MM.1S (cell line): ENCODE measurements at regions not wholly inside any gene's neighbourhood (a gene's known extent, or its start where the extent isn't known, plus 50 kb on each side); places are given as distances from the start of the nearest gene placed in this dataset.

Experiments used
- EZH2 ChIP-seq: fragments of 300-600 bp; sonication (generic); optimal IDR thresholded peaks from 2 replicates; pipeline ENCODE3; 2017; ENCODE audit warnings: low read depth, mild to moderate bottlenecking, antibody characterized with exemption, low read length, mixed read lengths
- TF ChIP-seq, protein P1 (sequence below): fragments of 300-600 bp; sonication (generic); IDR thresholded peaks from 2 replicates; pipeline ENCODE4 v1.5.1; 2016; ENCODE audit warnings: antibody characterized with exemption, low read length, mixed read lengths

GRCh38 chr14:99041820-99042174 is 230.2 kb downstream of the BCL11B start:
- TF ChIP-seq, protein P1, sequence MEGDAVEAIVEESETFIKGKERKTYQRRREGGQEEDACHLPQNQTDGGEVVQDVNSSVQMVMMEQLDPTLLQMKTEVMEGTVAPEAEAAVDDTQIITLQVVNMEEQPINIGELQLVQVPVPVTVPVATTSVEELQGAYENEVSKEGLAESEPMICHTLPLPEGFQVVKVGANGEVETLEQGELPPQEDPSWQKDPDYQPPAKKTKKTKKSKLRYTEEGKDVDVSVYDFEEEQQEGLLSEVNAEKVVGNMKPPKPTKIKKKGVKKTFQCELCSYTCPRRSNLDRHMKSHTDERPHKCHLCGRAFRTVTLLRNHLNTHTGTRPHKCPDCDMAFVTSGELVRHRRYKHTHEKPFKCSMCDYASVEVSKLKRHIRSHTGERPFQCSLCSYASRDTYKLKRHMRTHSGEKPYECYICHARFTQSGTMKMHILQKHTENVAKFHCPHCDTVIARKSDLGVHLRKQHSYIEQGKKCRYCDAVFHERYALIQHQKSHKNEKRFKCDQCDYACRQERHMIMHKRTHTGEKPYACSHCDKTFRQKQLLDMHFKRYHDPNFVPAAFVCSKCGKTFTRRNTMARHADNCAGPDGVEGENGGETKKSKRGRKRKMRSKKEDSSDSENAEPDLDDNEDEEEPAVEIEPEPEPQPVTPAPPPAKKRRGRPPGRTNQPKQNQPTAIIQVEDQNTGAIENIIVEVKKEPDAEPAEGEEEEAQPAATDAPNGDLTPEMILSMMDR: no peak
- TF ChIP-seq EZH2: no peak
